Lung microvascular endothelial cell (primary cell): ENCODE measurements at regions not wholly inside any gene's neighbourhood (a gene's known extent, or its start where the extent isn't known, plus 50 kb on each side); places are given as distances from the start of the nearest gene placed in this dataset.
"Not testable (repeated sequence)": the region's sequence is repeated elsewhere in the genome, so short reads cannot be mapped to it uniquely, and the experiment has no call there.

Experiments
- DNase-seq, 2 donors: peaks; one replicate each; pipeline versions ENCODE4 v3.0.0 to v3.0.0-alpha.2; 2010; ENCODE audit warnings: low read depth in 2 of 2

- no peak for DNase-seq
Measured at GRCh38 chr9:115301581-115301980, 183.6 kb upstream of the TNC start.

GRCh38 chr9:115305543-115305942 is 187.6 kb upstream of the TNC start:
- no peak for DNase-seq

GRCh38 chr9:115306865-115307264 is 188.9 kb upstream of the TNC start:
- DNase-seq: no peak

GRCh38 chr9:115313545-115313944 is 195.6 kb upstream of the TNC start:
- no peak for DNase-seq

- no peak for DNase-seq
Measured at GRCh38 chr9:115326461-115326860, 208.5 kb upstream of the TNC start.

- DNase-seq: no peak
Measured at GRCh38 chr9:115327436-115328122, 209.6 kb upstream of the TNC start.

GRCh38 chr9:115328228-115328627 is 210.3 kb upstream of the TNC start:
- no peak for DNase-seq

- DNase-seq: no peak
Measured at GRCh38 chr9:115328677-115329076, 210.7 kb upstream of the TNC start.

- DNase-seq: no peak
Measured at GRCh38 chr9:115333277-115334070, 215.5 kb upstream of the TNC start.

GRCh38 chr9:115335439-115335838 is 217.5 kb upstream of the TNC start:
- no peak for DNase-seq

GRCh38 chr9:115340314-115340713 is 222.4 kb upstream of the TNC start:
- DNase-seq: no peak

- no peak for DNase-seq
Measured at GRCh38 chr9:115341426-115341825, 223.5 kb upstream of the TNC start.

- not testable (repeated sequence) for DNase-seq
Measured at GRCh38 chr9:115347776-115348175, 229.8 kb upstream of the TNC start.

GRCh38 chr9:115348936-115349335 is 231.0 kb upstream of the TNC start:
- not testable (repeated sequence) for DNase-seq

GRCh38 chr9:115349542-115349941 is 231.6 kb upstream of the TNC start:
- DNase-seq: no peak

GRCh38 chr9:115350548-115350947 is 232.6 kb upstream of the TNC start:
- no peak for DNase-seq

- no peak for DNase-seq
Measured at GRCh38 chr9:115353681-115354080, 235.7 kb upstream of the TNC start.

- no peak for DNase-seq
Measured at GRCh38 chr9:115357821-115358220, 239.9 kb upstream of the TNC start.

- DNase-seq: no peak
Measured at GRCh38 chr9:115359017-115359780, 241.2 kb upstream of the TNC start.

- no peak for DNase-seq
Measured at GRCh38 chr9:115360122-115360521, 242.2 kb upstream of the TNC start.

- DNase-seq: no peak
Measured at GRCh38 chr9:115362101-115362500, 244.1 kb upstream of the TNC start.

GRCh38 chr9:115362640-115363039 is 244.7 kb upstream of the TNC start:
- no peak for DNase-seq
